GM12874 (cell line): ENCODE measurements at regions not wholly inside any gene's neighbourhood (a gene's known extent, or its start where the extent isn't known, plus 50 kb on each side); places are given as distances from the start of the nearest gene placed in this dataset.

Experiments used
- CTCF ChIP-seq: IDR thresholded peaks from 2 replicates; pipeline ENCODE4 v1.5.1; 2011; ENCODE audit warnings: low read depth, mild to moderate bottlenecking, control low read depth, low read length, moderate library complexity; ENCODE audit not compliant: insufficient read depth

- no peak for TF ChIP-seq CTCF
Measured at GRCh38 chr17:77821114-77821513, 137.4 kb upstream of the TNRC6C start.

GRCh38 chr17:77822302-77823030 lies 136.0 kb upstream of the TNRC6C start:
- TF ChIP-seq CTCF = no peak

- no peak for TF ChIP-seq CTCF
Measured at GRCh38 chr17:77824102-77824779, 134.3 kb upstream of the TNRC6C start.

GRCh38 chr17:77824780-77825280 lies 133.7 kb upstream of the TNRC6C start:
- no peak for TF ChIP-seq CTCF

- no peak for TF ChIP-seq CTCF
Measured at GRCh38 chr17:77825621-77826020, 132.9 kb upstream of the TNRC6C start.

GRCh38 chr17:77826132-77826873 lies 132.2 kb upstream of the TNRC6C start:
- no peak for TF ChIP-seq CTCF

GRCh38 chr17:77827039-77827438 lies 131.5 kb upstream of the TNRC6C start:
- TF ChIP-seq CTCF = no peak
